HEK293 (cell line): ENCODE measurements at regions not wholly inside any gene's neighbourhood (a gene's known extent, or its start where the extent isn't known, plus 50 kb on each side); places are given as distances from the start of the nearest gene placed in this dataset.

Source experiments
- CTCF ChIA-PET: fragments of 350-600 bp; formaldehyde crosslinking; extraction: SDS; loops from one replicate; lab custom pipeline; 2021; ENCODE audit warnings: antibody characterized with exemption; lab: Yijun Ruan, JAX
- POLR2A ChIA-PET: fragments of 300-600 bp; formaldehyde crosslinking; extraction: SDS; loops from one replicate; lab custom pipeline; 2020; ENCODE audit warnings: antibody characterized with exemption, inconsistent platforms; lab: Yijun Ruan, JAX
- H3K27ac ChIP-seq: fragments of 200-500 bp; sonication (Bioruptor generic); 2 replicates; pipeline ENCODE4 v1.5.1; 2014; ENCODE audit warnings: low read depth, low read length, control low read depth, inconsistent platforms; ENCODE audit errors: extremely low read depth
- H3K36me3 ChIP-seq, 2 experiments: fragments of 200-500 bp in 1 of 2; sonication (Bioruptor generic) in 1 of 2; 1 replicate in 1 of 2; 2 replicates in 1 of 2; pipeline ENCODE4 v1.5.1; 2014 to 2017; ENCODE audit warnings: inconsistent platforms in 2 of 2, low read length in 2 of 2; ENCODE audit not compliant: control insufficient read depth in 2 of 2, insufficient read depth in 1 of 2
- H3K4me1 ChIP-seq: fragments of 200-500 bp; sonication (Bioruptor generic); 2 replicates; pipeline ENCODE4 v1.5.1; 2014; ENCODE audit warnings: mild to moderate bottlenecking, low read length, inconsistent platforms; ENCODE audit not compliant: control insufficient read depth, insufficient read depth
- H3K4me3 ChIP-seq: 2 replicates; pipeline ENCODE4 v1.5.1; 2011; ENCODE audit warnings: low read depth, mild to moderate bottlenecking, control low read depth, low read length, moderate library complexity
- H3K9me3 ChIP-seq: fragments of 200-500 bp; sonication (Bioruptor generic); 2 replicates; pipeline ENCODE4 v1.5.1; 2014; ENCODE audit warnings: low read depth, low read length, inconsistent platforms; ENCODE audit not compliant: control insufficient read depth, insufficient read depth
- TRIM28 ChIP-seq: IDR thresholded peaks from 2 replicates; pipeline ENCODE4 v1.6.1; 2011; ENCODE audit warnings: low read length, control low read depth, borderline replicate concordance
- ZBTB21 ChIP-seq: fragments of 450-650 bp; formaldehyde crosslinking; IDR thresholded peaks from 2 replicates; pipeline ENCODE4 v1.5.1; 2017; ENCODE audit warnings: missing biosample characterization, missing genetic modification characterization
- ZFHX2 ChIP-seq: fragments of 450-650 bp; formaldehyde crosslinking; conservative IDR thresholded peaks from 2 replicates; pipeline ENCODE4 v1.5.1; 2016; ENCODE audit warnings: missing biosample characterization, missing genetic modification characterization
- ZNF114 ChIP-seq: fragments of 450-650 bp; formaldehyde crosslinking; IDR thresholded peaks from 2 replicates; pipeline ENCODE4 v1.5.0; 2017; ENCODE audit warnings: missing biosample characterization, missing genetic modification characterization
- ZNF133 ChIP-seq: fragments of 450-650 bp; formaldehyde crosslinking; IDR thresholded peaks from 2 replicates; pipeline ENCODE4 v1.5.1; 2016; ENCODE audit warnings: missing biosample characterization, missing genetic modification characterization
- ZNF184 ChIP-seq: fragments of 450-650 bp; IDR thresholded peaks from 2 replicates; pipeline ENCODE4 v1.5.1; 2018; ENCODE audit warnings: missing biosample characterization, mild to moderate bottlenecking, missing genetic modification characterization
- ZNF239 ChIP-seq: fragments of 450-650 bp; formaldehyde crosslinking; IDR thresholded peaks from 2 replicates; pipeline ENCODE4 v1.5.1; 2016; ENCODE audit warnings: missing biosample characterization, missing genetic modification characterization
- ZNF521 ChIP-seq: fragments of 450-650 bp; formaldehyde crosslinking; IDR thresholded peaks from 2 replicates; pipeline ENCODE4 v1.5.1; 2017; ENCODE audit warnings: missing biosample characterization, mild to moderate bottlenecking, missing genetic modification characterization
- ZNF548 ChIP-seq: fragments of 450-650 bp; formaldehyde crosslinking; IDR thresholded peaks from 2 replicates; pipeline ENCODE4 v1.5.1; 2016; ENCODE audit warnings: missing biosample characterization, missing genetic modification characterization
- ZNF555 ChIP-seq: fragments of 450-650 bp; formaldehyde crosslinking; conservative IDR thresholded peaks from 2 replicates; pipeline ENCODE4 v1.5.1; 2017; ENCODE audit warnings: missing biosample characterization, mild to moderate bottlenecking, missing genetic modification characterization, inconsistent platforms
- ZNF596 ChIP-seq: fragments of 450-650 bp; IDR thresholded peaks from 2 replicates; pipeline ENCODE4 v1.5.0; 2018; ENCODE audit warnings: missing biosample characterization, mild to moderate bottlenecking, missing genetic modification characterization, moderate library complexity
- ZNF610 ChIP-seq: fragments of 450-650 bp; formaldehyde crosslinking; IDR thresholded peaks from 2 replicates; pipeline ENCODE4 v1.5.1; 2016; ENCODE audit warnings: missing biosample characterization, missing genetic modification characterization, borderline replicate concordance
- ZNF660 ChIP-seq: fragments of 450-650 bp; IDR thresholded peaks from 2 replicates; pipeline ENCODE4 v1.5.1; 2018; ENCODE audit warnings: missing biosample characterization, mild to moderate bottlenecking, missing genetic modification characterization
- ZNF707 ChIP-seq: fragments of 450-650 bp; formaldehyde crosslinking; IDR thresholded peaks from 2 replicates; pipeline ENCODE4 v1.5.1; 2016; ENCODE audit warnings: missing biosample characterization, missing genetic modification characterization
- TF ChIP-seq, protein P1 (sequence below): fragments of 450-650 bp; formaldehyde crosslinking; conservative IDR thresholded peaks from 2 replicates; pipeline ENCODE4 v1.5.1; 2016; ENCODE audit warnings: low read depth, missing biosample characterization, missing genetic modification characterization
- TF ChIP-seq, protein P2 (sequence below): fragments of 450-650 bp; formaldehyde crosslinking; IDR thresholded peaks from 2 replicates; pipeline ENCODE4 v1.5.1; 2017; ENCODE audit warnings: missing biosample characterization, missing genetic modification characterization
- TF ChIP-seq, protein P3 (sequence below): fragments of 450-650 bp; formaldehyde crosslinking; IDR thresholded peaks from 2 replicates; pipeline ENCODE4 v1.5.1; 2016; ENCODE audit warnings: missing biosample characterization, missing genetic modification characterization, borderline replicate concordance
- TF ChIP-seq, protein P4 (sequence below): fragments of 450-650 bp; formaldehyde crosslinking; IDR thresholded peaks from 2 replicates; pipeline ENCODE4 v1.5.1; 2016; ENCODE audit warnings: missing biosample characterization, missing genetic modification characterization

DNA sequence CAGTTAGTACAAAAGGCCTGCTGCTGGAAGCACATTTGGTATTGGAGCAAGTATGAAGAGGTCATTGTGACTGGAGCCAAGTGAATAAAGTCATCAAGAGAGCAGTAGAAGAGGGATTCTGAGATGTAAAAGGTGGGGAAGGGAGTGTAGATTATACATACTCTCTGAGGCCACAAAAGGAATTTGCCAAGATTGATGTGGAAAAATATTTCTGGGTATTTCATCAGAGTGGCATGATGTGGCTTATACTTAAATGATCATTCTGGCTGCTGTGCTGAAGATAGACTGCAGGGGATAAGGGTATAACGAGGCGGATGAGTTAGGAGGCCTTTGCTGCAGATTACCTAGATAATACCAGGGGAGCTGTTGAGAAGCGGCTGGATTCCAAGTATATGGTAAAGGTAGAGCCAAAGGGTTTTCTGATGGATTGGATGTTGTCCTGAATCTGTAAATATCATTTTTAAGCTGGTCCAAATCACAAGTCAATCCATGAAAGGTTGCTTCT lies 231.8 kb upstream of the AGA start:
- POLR2A ChIA-PET: no interaction called here
- H3K36me3 ChIP-seq: no peaks in the 10 kb centered on the region
- H3K4me3 ChIP-seq: no peak overlapping the region
- H3K4me1 ChIP-seq: no peaks in the 10 kb centered on the region
- H3K9me3 ChIP-seq: no peaks in the 10 kb centered on the region
- TF ChIP-seq ZNF133 (tag by site-specific recombination): no peak
- no peak for TF ChIP-seq ZNF184 (tag by site-specific recombination)
- no peak for TF ChIP-seq ZNF610 (tag by site-specific recombination)
- no peak for TF ChIP-seq ZNF114 (tag by site-specific recombination)
- TF ChIP-seq ZNF239 (tag by site-specific recombination): no peak
- no peak for TF ChIP-seq ZNF521 (tag by site-specific recombination)
- TF ChIP-seq ZNF596 (tag by site-specific recombination): no peak
- TF ChIP-seq ZNF548 (tag by site-specific recombination): no peak
- no peak for TF ChIP-seq ZNF555 (tag by site-specific recombination)
- TF ChIP-seq, protein P1, sequence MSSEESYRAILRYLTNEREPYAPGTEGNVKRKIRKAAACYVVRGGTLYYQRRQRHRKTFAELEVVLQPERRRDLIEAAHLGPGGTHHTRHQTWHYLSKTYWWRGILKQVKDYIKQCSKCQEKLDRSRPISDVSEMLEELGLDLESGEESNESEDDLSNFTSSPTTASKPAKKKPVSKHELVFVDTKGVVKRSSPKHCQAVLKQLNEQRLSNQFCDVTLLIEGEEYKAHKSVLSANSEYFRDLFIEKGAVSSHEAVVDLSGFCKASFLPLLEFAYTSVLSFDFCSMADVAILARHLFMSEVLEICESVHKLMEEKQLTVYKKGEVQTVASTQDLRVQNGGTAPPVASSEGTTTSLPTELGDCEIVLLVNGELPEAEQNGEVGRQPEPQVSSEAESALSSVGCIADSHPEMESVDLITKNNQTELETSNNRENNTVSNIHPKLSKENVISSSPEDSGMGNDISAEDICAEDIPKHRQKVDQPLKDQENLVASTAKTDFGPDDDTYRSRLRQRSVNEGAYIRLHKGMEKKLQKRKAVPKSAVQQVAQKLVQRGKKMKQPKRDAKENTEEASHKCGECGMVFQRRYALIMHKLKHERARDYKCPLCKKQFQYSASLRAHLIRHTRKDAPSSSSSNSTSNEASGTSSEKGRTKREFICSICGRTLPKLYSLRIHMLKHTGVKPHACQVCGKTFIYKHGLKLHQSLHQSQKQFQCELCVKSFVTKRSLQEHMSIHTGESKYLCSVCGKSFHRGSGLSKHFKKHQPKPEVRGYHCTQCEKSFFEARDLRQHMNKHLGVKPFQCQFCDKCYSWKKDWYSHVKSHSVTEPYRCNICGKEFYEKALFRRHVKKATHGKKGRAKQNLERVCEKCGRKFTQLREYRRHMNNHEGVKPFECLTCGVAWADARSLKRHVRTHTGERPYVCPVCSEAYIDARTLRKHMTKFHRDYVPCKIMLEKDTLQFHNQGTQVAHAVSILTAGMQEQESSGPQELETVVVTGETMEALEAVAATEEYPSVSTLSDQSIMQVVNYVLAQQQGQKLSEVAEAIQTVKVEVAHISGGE (tag by site-specific recombination): no peak
- TF ChIP-seq, protein P2, sequence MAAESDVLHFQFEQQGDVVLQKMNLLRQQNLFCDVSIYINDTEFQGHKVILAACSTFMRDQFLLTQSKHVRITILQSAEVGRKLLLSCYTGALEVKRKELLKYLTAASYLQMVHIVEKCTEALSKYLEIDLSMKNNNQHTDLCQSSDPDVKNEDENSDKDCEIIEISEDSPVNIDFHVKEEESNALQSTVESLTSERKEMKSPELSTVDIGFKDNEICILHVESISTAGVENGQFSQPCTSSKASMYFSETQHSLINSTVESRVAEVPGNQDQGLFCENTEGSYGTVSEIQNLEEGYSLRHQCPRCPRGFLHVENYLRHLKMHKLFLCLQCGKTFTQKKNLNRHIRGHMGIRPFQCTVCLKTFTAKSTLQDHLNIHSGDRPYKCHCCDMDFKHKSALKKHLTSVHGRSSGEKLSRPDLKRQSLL (tag by site-specific recombination): no peak
- TF ChIP-seq ZFHX2 (tag by site-specific recombination): no peak
- TF ChIP-seq, protein P3, sequence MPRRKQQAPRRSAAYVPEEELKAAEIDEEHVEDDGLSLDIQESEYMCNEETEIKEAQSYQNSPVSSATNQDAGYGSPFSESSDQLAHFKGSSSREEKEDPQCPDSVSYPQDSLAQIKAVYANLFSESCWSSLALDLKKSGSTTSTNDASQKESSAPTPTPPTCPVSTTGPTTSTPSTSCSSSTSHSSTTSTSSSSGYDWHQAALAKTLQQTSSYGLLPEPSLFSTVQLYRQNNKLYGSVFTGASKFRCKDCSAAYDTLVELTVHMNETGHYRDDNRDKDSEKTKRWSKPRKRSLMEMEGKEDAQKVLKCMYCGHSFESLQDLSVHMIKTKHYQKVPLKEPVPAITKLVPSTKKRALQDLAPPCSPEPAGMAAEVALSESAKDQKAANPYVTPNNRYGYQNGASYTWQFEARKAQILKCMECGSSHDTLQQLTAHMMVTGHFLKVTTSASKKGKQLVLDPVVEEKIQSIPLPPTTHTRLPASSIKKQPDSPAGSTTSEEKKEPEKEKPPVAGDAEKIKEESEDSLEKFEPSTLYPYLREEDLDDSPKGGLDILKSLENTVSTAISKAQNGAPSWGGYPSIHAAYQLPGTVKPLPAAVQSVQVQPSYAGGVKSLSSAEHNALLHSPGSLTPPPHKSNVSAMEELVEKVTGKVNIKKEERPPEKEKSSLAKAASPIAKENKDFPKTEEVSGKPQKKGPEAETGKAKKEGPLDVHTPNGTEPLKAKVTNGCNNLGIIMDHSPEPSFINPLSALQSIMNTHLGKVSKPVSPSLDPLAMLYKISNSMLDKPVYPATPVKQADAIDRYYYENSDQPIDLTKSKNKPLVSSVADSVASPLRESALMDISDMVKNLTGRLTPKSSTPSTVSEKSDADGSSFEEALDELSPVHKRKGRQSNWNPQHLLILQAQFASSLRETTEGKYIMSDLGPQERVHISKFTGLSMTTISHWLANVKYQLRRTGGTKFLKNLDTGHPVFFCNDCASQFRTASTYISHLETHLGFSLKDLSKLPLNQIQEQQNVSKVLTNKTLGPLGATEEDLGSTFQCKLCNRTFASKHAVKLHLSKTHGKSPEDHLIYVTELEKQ (tag by site-specific recombination): no peak
- TF ChIP-seq, protein P4, sequence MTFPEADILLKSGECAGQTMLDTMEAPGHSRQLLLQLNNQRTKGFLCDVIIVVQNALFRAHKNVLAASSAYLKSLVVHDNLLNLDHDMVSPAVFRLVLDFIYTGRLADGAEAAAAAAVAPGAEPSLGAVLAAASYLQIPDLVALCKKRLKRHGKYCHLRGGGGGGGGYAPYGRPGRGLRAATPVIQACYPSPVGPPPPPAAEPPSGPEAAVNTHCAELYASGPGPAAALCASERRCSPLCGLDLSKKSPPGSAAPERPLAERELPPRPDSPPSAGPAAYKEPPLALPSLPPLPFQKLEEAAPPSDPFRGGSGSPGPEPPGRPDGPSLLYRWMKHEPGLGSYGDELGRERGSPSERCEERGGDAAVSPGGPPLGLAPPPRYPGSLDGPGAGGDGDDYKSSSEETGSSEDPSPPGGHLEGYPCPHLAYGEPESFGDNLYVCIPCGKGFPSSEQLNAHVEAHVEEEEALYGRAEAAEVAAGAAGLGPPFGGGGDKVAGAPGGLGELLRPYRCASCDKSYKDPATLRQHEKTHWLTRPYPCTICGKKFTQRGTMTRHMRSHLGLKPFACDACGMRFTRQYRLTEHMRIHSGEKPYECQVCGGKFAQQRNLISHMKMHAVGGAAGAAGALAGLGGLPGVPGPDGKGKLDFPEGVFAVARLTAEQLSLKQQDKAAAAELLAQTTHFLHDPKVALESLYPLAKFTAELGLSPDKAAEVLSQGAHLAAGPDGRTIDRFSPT: no peak
- no peak for TF ChIP-seq ZNF660 (tag by site-specific recombination)
- TF ChIP-seq ZNF707: no peak
- no peak for TF ChIP-seq ZBTB21 (tag by site-specific recombination)
- TF ChIP-seq TRIM28: no peak
- CTCF ChIA-PET: no interaction called here
- no peak overlapping the region for H3K27ac ChIP-seq
